PC-9 (cell line): ENCODE measurements at regions not wholly inside any gene's neighbourhood (a gene's known extent, or its start where the extent isn't known, plus 50 kb on each side); places are given as distances from the start of the nearest gene placed in this dataset.

Source experiments
- BruUV-seq: library from RNA; stranded (reverse); fragments of 400-500 nt; replicated peaks from 2 replicates; lab custom pipeline; 2021; lab: Mats Ljungman, UMichigan
- CTCF ChIA-PET: fragments of 300-600 bp; sonication (Branson Sonifier 250); formaldehyde crosslinking; loops from one replicate; lab custom pipeline; 2022; ENCODE audit warnings: antibody characterized with exemption; lab: Charles Lee
- POLR2A ChIA-PET: fragments of 300-600 bp; sonication (Branson Sonifier 250); formaldehyde crosslinking; loops from one replicate; lab custom pipeline; 2022; ENCODE audit warnings: antibody characterized with exemption; ENCODE audit not compliant: unreplicated experiment; lab: Charles Lee
- DNase-seq, 2 experiments: peaks; one replicate each; pipeline versions ENCODE4 v3.0.0 to v3.0.0-alpha.2; 2015 to 2022; ENCODE audit warnings: mixed read lengths in 1 of 2
- H2AFZ ChIP-seq: fragments of 200-600 bp; sonication (generic); 2 replicates; pipeline ENCODE4 v1.8.1; 2017; ENCODE audit warnings: antibody characterized with exemption
- H3F3A ChIP-seq: fragments of 200-600 bp; sonication (generic); 2 replicates; pipeline ENCODE4 v1.8.1; 2017; ENCODE audit warnings: antibody characterized with exemption, mild to moderate bottlenecking, low read depth; ENCODE audit not compliant: insufficient read depth
- H3K27ac ChIP-seq: fragments of 200-600 bp; sonication (generic); 2 replicates; pipeline ENCODE4 v1.6.1; 2016; ENCODE audit warnings: mixed run types
- H3K27me3 ChIP-seq: fragments of 200-600 bp; sonication (generic); 2 replicates; pipeline ENCODE4 v1.6.1; 2016; ENCODE audit warnings: low read depth, mixed run types; ENCODE audit not compliant: insufficient read depth
- H3K36me3 ChIP-seq: fragments of 200-600 bp; sonication (generic); 2 replicates; pipeline ENCODE4 v1.6.1; 2016; ENCODE audit warnings: low read depth, mixed run types
- H3K4me1 ChIP-seq: fragments of 200-600 bp; sonication (generic); replicated peaks from 2 replicates; pipeline ENCODE4 v1.6.1; 2016; ENCODE audit warnings: mixed run types; ENCODE audit not compliant: insufficient read depth
- H3K4me2 ChIP-seq: fragments of 200-600 bp; sonication (generic); 2 replicates; pipeline ENCODE4 v1.6.1; 2017; ENCODE audit warnings: mixed run types
- H3K4me3 ChIP-seq: fragments of 200-600 bp; sonication (generic); 2 replicates; pipeline ENCODE4 v1.6.1; 2016; ENCODE audit warnings: mixed run types
- H3K79me2 ChIP-seq: fragments of 200-600 bp; sonication (generic); 2 replicates; pipeline ENCODE4 v1.6.1; 2017; ENCODE audit warnings: low read depth, mixed run types
- H3K9me2 ChIP-seq: fragments of 200-600 bp; sonication (generic); 2 replicates; pipeline ENCODE4 v1.8.1; 2017; ENCODE audit warnings: mild to moderate bottlenecking; ENCODE audit not compliant: insufficient read depth
- H3K9me3 ChIP-seq: fragments of 200-600 bp; sonication (generic); 2 replicates; pipeline ENCODE4 v1.8.1; 2016; ENCODE audit warnings: low read depth; ENCODE audit not compliant: insufficient read depth
- H4K20me1 ChIP-seq: fragments of 200-600 bp; sonication (generic); 2 replicates; pipeline ENCODE4 v1.8.1; 2017; ENCODE audit not compliant: insufficient read depth
- EZH2 ChIP-seq: fragments of 200-600 bp; sonication (generic); IDR thresholded peaks from 2 replicates; pipeline ENCODE4 v1.8.0; 2017; ENCODE audit warnings: antibody characterized with exemption, low read depth
- intact Hi-C: fragments of 100-400 bp; cut with micrococcal nuclease; formaldehyde crosslinking; loops from one replicate; pipeline ENCODE4 v1.10.0; 2022; ENCODE audit not compliant: unreplicated experiment
- TF ChIP-seq, protein P1 (sequence below): fragments of 200-600 bp; sonication (generic); conservative IDR thresholded peaks from 2 replicates; pipeline ENCODE4 v1.6.1; 2017; ENCODE audit warnings: mixed run types, antibody characterized with exemption, mild to moderate bottlenecking, moderate library complexity

DNA sequence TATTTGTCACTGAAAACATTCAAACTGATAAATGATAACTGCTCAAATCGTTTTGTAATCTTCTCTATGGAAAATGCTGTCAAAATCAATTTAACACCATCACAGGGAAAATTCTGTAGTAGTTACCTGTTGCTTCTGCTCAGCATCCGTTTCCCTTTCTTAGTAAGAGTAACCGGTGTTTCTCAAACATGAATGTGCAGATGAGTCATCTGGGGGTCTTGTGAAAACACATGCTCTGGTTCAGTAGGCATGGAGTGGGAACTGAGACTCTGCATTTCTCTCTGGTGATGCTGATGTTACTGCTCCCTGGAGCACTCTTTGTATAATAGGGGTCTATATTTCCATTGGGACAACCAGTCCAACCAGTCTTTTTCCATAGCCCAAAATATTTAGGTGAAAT, 145.1 kb downstream of the SEMA6D start:
- Histone ChIP-seq H2AFZ (no peak overlapping the region), H3K9me3 (no peaks in the 10 kb centered on the region), H4K20me1 (no peaks in the 10 kb centered on the region), H3K9me2 (no peaks in the 10 kb centered on the region), H3K4me1 (no peaks in the 10 kb centered on the region), H3K27me3 (no peaks in the 10 kb centered on the region), H3F3A (no peaks in the 10 kb centered on the region), H3K27ac (no peak overlapping the region), H3K36me3 (no peaks in the 10 kb centered on the region), H3K4me2 (no peak overlapping the region), H3K4me3 (no peak overlapping the region), H3K79me2 (no peaks in the 10 kb centered on the region)
- CTCF ChIA-PET: no interaction called here
- intact Hi-C loops: no loop called here
- BruUV-seq: no TSS peak
- DNase-seq: no peak
- POLR2A ChIA-PET: no interaction called here
- TF ChIP-seq EZH2: no peak
- TF ChIP-seq, protein P1, sequence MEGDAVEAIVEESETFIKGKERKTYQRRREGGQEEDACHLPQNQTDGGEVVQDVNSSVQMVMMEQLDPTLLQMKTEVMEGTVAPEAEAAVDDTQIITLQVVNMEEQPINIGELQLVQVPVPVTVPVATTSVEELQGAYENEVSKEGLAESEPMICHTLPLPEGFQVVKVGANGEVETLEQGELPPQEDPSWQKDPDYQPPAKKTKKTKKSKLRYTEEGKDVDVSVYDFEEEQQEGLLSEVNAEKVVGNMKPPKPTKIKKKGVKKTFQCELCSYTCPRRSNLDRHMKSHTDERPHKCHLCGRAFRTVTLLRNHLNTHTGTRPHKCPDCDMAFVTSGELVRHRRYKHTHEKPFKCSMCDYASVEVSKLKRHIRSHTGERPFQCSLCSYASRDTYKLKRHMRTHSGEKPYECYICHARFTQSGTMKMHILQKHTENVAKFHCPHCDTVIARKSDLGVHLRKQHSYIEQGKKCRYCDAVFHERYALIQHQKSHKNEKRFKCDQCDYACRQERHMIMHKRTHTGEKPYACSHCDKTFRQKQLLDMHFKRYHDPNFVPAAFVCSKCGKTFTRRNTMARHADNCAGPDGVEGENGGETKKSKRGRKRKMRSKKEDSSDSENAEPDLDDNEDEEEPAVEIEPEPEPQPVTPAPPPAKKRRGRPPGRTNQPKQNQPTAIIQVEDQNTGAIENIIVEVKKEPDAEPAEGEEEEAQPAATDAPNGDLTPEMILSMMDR: no peak

DNA sequence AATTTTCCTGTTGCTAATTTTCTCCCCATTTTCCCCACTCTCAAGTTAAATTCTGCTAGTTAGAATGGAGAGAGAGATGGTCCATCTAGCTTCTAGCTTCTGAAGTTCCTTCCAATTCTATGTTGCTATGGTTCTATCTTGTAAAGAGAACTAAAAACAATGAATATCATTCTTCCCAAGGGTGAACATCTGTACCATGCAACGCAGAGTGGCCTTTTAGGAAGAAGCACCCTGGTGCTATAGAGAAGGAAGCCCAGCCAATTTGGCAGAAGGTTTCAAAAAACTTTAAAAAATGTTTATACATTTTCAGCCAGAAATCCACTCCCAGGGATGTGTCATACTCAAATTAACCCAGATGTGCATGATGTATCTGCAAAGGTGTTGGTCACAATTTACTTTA, 149.1 kb downstream of the SEMA6D start:
- BruUV-seq: no TSS peak
- POLR2A ChIA-PET: no interaction called here

GRCh38 chr15:47870300-47870955, 153.1 kb downstream of the SEMA6D start:
- no TSS peak for BruUV-seq
- no peaks in the 10 kb centered on the region for H3K4me1 ChIP-seq
- CTCF ChIA-PET: no interaction called here
- TF ChIP-seq EZH2: no peak
- TF ChIP-seq, protein P1: no peak
- POLR2A ChIA-PET: no interaction called here
- DNase-seq: no peak
- H3K27me3 ChIP-seq: no peaks in the 10 kb centered on the region
- H4K20me1 ChIP-seq: no peaks in the 10 kb centered on the region
- H3K4me2 ChIP-seq: no peak overlapping the region
- no peaks in the 10 kb centered on the region for H3K9me3 ChIP-seq
- no peak overlapping the region for H3K4me3 ChIP-seq
- H3K9me2 ChIP-seq: no peaks in the 10 kb centered on the region
- intact Hi-C loops: no loop called here
- H2AFZ ChIP-seq: no peak overlapping the region
- H3K27ac ChIP-seq: no peak overlapping the region
- H3F3A ChIP-seq: no peaks in the 10 kb centered on the region
- H3K79me2 ChIP-seq: no peaks in the 10 kb centered on the region
- no peaks in the 10 kb centered on the region for H3K36me3 ChIP-seq

More for the DNA sequence above, 149.1 kb downstream of the SEMA6D start:
- CTCF ChIA-PET: no interaction called here
- Histone ChIP-seq H3K4me1 (no peaks in the 10 kb centered on the region), H3K4me3 (no peak overlapping the region), H3K79me2 (no peaks in the 10 kb centered on the region), H3K9me2 (no peaks in the 10 kb centered on the region), H3K27ac (no peak overlapping the region), H3K4me2 (no peak overlapping the region), H2AFZ (no peak overlapping the region), H3K36me3 (no peaks in the 10 kb centered on the region), H3F3A (no peaks in the 10 kb centered on the region), H4K20me1 (no peaks in the 10 kb centered on the region), H3K9me3 (no peaks in the 10 kb centered on the region), H3K27me3 (no peaks in the 10 kb centered on the region)
- TF ChIP-seq EZH2: no peak
- TF ChIP-seq, protein P1: no peak
- intact Hi-C loops: no loop called here
- DNase-seq: no peak
